ENCODE measurements at regions not wholly inside any gene's neighbourhood (a gene's known extent, or its start where the extent isn't known, plus 50 kb on each side); places are given as distances from the start of the nearest gene placed in this dataset.

GRCh38 chr15:37586011-37586583 is 348.3 kb upstream of the TMCO5A start:
- DNase-seq = no peak

DNA sequence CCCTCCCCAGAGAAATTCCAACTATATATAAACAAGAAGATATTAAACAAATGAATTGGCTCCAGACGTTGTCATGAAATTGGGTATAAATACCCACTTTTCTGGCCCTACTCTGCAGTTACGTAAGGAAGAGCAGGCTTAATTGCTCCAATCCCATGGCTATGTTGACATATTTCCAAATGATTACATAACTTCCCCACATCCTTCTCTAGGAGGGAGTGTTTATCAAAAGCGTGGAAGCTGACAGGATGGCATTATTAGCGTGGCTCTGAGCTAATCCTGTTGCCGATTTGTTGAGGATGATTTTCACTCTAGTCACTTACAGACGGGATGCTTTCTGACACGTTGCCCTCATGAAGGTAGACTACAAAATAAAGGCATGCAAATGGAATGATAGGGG is 347.5 kb upstream of the TMCO5A start:
- peak in 1 of 2 experiments; percentile 24 for DNase-seq

DNA sequence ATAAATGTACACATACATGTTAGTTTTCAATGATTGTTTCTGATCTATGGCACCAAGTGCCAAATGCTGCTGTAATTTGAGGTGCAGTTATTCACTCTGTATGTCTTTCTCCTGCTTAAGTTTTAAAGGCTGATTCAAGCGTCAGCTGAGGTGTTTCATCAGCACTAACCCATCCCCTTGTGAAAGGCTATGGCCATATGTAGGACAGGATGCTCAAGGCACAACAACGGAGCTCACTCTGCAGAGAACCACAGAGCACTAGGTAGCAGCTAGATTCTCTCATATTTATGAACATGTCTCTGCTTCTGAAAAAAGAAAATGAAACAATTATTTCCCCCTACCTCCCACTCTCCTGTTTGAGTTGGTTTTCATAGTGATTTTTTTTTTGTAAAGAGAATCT is 340.0 kb upstream of the TMCO5A start:
- peak; percentile 28 to 89 for DNase-seq

- no peak for DNase-seq
These were observed 338.9 kb upstream of the TMCO5A start for GRCh38 chr15:37595426-37595970.

DNA sequence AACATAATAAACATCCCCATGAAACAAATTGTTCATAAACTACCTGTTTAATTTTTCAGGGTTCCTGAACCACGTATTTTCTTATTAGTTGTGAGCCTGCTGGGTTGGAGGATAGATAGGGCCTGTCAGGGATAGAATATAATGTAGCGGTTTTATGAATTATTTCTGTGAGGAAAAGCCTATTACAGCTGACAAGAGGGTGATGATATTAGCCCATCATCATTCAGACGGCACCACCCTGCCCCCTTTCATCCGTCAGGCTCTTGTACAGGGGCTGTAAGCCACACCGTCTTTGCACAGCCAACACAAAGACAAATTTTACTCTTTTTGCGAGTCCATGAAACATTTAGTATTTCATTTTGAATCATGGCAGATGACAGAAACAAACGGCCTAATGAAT is 335.3 kb upstream of the TMCO5A start:
- no peak for DNase-seq

DNA sequence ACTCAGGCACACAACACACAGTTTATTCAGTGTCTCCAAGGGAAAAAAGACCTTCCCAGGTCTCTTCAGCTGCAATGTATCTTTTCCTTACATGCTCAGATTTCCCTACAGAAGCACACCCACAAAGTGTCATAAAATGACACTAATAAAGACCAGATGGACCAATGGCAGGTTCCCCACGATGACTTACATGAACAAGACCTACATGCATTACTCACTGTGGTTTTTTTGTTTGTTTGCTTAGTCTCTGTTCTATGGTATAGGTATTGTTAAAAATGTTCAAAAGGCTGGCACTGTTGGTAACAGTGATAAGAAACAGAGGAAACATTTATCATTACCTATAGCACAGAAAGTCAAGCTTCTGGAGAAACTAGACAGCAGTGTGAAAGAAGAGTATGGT is 318.2 kb upstream of the TMCO5A start:
- DNase-seq = no peak

DNA sequence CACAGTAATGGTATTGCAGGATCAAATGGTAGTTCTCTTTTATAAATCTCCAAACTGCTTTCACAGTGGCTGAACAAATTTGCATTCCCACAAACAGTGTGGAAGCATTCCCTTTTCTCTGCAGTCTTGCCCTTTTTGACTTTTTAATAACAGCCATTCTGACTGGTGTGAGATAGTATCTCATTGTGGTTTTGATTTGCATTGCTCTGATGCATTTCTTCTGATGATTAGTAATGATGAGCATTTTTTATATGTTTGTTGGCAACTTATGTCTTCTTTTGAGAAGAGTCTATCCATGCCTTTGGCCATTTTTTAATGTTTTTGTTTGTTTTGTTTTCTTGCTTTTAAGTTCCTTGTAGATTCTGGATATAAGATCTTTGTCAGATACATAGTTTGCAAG is 316.1 kb upstream of the TMCO5A start:
- DNase-seq = no peak

GRCh38 chr15:37619358-37620042 is 314.9 kb upstream of the TMCO5A start:
- DNase-seq = no peak

- DNase-seq = no peak
These were observed 308.9 kb upstream of the TMCO5A start for GRCh38 chr15:37625576-37625975.

- no peak for DNase-seq
These were observed 305.9 kb upstream of the TMCO5A start for GRCh38 chr15:37628507-37628906.

- no peak for DNase-seq
These were observed 297.7 kb upstream of the TMCO5A start for GRCh38 chr15:37636736-37637135.

- no peak for DNase-seq
These were observed 296.3 kb upstream of the TMCO5A start for GRCh38 chr15:37638116-37638515.

DNA sequence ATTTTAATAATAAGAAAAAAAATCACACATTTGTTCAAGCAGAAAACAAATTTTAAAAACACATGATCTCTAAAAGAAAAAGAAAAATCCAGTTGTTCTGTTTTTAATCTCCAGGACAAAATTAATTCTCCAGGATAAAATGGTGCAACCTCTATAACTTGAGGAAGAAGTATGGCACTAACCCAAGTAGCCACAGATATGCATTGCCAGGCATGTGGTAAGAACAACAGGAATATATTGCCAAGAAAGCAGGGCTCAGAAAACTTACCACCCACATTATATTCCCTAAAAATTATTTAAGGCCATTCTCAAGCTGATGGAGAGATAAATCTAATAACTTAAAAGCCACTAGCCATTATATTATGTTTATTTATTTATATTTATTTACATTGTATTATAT is 295.7 kb upstream of the TMCO5A start:
- DNase-seq = no peak

DNA sequence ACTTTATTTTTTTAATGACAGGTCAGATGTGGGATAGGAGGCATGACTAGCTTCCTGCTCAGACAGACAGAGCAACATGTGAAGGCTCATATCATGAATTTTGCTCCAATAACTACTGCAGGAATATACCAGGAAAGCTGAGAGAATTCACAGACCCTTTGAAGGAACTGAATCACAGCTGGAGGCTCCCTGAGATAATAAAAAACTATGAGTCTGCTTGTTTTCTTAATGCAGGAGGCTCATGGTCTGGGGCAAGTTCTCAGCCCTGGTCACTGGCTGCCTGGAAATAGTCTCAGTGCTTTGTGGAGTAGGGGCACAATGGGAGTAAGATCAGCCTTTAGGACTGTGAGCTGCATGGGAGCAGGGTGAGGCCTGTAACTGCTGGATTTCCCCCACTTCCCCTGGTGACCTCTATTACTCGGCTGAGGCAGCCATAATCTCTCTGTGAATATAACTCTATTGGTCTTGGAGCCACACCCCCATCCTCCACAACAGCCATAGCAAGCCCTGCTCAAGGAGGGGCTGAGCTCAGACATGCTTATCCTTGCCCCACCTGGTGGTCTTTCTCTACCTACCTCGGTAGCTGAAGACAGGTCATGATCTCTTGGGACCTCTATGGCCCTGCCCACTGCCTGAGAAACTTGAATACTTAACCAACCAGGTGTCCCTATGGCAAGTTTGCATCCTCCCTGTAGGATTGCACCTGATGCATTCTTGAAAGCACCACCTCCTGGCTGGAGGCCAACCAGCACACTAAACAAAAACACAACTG is 281.6 kb upstream of the TMCO5A start:
- no peak for DNase-seq

- DNase-seq = no peak
These were observed 256.3 kb upstream of the TMCO5A start for GRCh38 chr15:37678124-37678523.

- DNase-seq = no peak
These were observed 254.8 kb upstream of the TMCO5A start for GRCh38 chr15:37679627-37680026.

DNA sequence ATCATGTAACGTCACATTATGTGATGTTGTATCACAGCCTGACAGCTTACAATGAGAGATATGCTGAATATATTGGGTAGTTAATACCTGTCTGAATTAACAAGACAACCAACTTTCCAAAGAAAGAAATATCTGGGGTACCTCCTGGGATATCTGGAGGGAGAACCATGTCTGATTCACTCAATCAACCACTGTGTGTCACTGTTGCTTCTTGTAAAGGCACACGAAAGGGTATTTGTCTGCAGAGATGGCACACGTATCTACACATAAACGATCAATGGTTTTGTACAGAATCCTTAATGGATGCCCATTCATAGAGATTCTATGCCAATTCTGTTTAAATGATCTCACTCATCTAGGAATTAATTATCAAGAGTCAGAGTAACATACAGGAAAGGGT is 252.1 kb upstream of the TMCO5A start:
- DNase-seq = peak in 1 of 2 experiments; percentile 21

GRCh38 chr15:37691911-37692310 is 242.5 kb upstream of the TMCO5A start:
- no peak for DNase-seq

- DNase-seq = no peak
These were observed 240.5 kb upstream of the TMCO5A start for GRCh38 chr15:37693926-37694325.

GRCh38 chr15:37695719-37696118 is 238.7 kb upstream of the TMCO5A start:
- DNase-seq = no peak

GRCh38 chr15:37698679-37699078 is 235.8 kb upstream of the TMCO5A start:
- no peak for DNase-seq

DNA sequence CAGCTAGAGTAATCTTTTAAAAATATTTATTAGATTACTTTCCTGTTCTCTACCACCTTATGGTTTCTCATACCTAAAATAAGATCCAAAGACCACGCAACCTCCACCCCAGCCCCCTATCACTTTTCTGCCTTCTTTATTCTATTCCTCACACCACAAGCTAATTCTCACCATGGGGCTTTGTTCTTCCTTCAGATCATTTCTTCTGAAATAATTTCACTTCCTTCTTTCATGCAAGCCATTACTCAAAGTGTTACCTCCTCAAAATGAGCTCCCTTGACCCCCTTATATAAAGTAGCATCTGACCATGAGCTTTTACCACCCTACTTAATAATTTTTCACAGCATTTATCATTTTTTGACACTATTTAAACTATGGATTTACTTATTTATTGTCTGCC is 233.2 kb upstream of the TMCO5A start:
- DNase-seq = no peak

DNA sequence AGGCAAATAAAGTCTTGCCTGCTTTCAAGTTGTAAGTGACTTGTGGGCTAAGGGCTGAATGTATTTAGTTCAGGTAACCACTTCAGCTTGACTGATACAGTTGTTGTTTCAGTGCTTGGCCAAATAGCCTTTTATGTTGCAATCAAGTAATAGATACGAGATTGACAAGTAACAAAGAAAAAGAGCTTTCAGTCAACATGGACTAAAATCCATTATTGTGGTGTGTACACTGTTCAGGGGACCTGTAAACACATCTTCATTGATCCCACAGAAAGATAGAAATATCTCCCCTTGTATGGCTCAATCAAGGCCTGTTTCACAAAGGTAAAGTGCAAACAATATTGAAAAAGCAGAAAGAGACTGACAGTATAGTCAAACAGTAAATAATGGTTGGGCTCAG is 224.8 kb upstream of the TMCO5A start:
- DNase-seq = peak in 1 of 2 experiments; percentile 5

- DNase-seq = no peak
These were observed 219.3 kb upstream of the TMCO5A start for GRCh38 chr15:37715101-37715500.

All from NCI-H2081 (cell line).